Left lobe of liver (tissue), 2 donors: ENCODE measurements at regions not wholly inside any gene's neighbourhood (a gene's known extent, or its start where the extent isn't known, plus 50 kb on each side); places are given as distances from the start of the nearest gene placed in this dataset.

Experiments
- ATAC-seq: fragments of 200-7000 bp; cut with Tn5 transposase; one replicate; pipeline ENCODE4 v1.9.1; 2020; ENCODE audit warnings: mild to moderate bottlenecking, moderate library complexity
- DNase-seq: peaks from one replicate; pipeline ENCODE4 v3.0.0-alpha.2; 2020; ENCODE audit warnings: low spot score
- donor health status: DM: no; HTN: no; CAD: no; lungs with moderate emphysema.
- donor health status: DM: no; HTN: yes; CAD: no.

- no peak for DNase-seq
These were observed 52.8 kb downstream of the SOX2 start for GRCh38 chr3:181764544-181764943.

GRCh38 chr3:181770296-181770695, 58.6 kb downstream of the SOX2 start:
- DNase-seq (no peak), ATAC-seq (no peak)

More at GRCh38 chr3:181764544-181764943, 52.8 kb downstream of the SOX2 start:
- no peak for ATAC-seq

- ATAC-seq (no peak), DNase-seq (no peak)
These were observed 59.4 kb downstream of the SOX2 start for GRCh38 chr3:181771120-181771519.

- ATAC-seq = no peak
- DNase-seq = no peak
These were observed 60.4 kb downstream of the SOX2 start for GRCh38 chr3:181772166-181772565.

GRCh38 chr3:181773921-181774320, 62.2 kb downstream of the SOX2 start:
- DNase-seq = no peak

GRCh38 chr3:181782306-181782954, 70.7 kb downstream of the SOX2 start:
- no peak for ATAC-seq
- DNase-seq = no peak

More at GRCh38 chr3:181773921-181774320, 62.2 kb downstream of the SOX2 start:
- ATAC-seq = no peak

- ATAC-seq (no peak), DNase-seq (no peak)
These were observed 78.8 kb downstream of the SOX2 start for GRCh38 chr3:181790561-181790960.

- DNase-seq (no peak), ATAC-seq (no peak)
These were observed 79.6 kb downstream of the SOX2 start for GRCh38 chr3:181791056-181791955.

- no peak for ATAC-seq
- no peak for DNase-seq
These were observed 81.3 kb downstream of the SOX2 start for GRCh38 chr3:181793006-181793405.

GRCh38 chr3:181794011-181794790, 82.5 kb downstream of the SOX2 start:
- ATAC-seq (no peak), DNase-seq (no peak)

- DNase-seq (no peak), ATAC-seq (no peak)
These were observed 84.9 kb downstream of the SOX2 start for GRCh38 chr3:181796641-181797040.

- ATAC-seq (no peak), DNase-seq (no peak)
These were observed 85.7 kb downstream of the SOX2 start for GRCh38 chr3:181797431-181797830.

GRCh38 chr3:181805703-181806102, 94.0 kb downstream of the SOX2 start:
- no peak for ATAC-seq
- DNase-seq = no peak

GRCh38 chr3:181808053-181808452, 96.3 kb downstream of the SOX2 start:
- no peak for ATAC-seq
- no peak for DNase-seq

GRCh38 chr3:181823716-181824115, 112.0 kb downstream of the SOX2 start:
- no peak for DNase-seq
- no peak for ATAC-seq

GRCh38 chr3:181824961-181825360, 113.2 kb downstream of the SOX2 start:
- DNase-seq (no peak), ATAC-seq (no peak)

- no peak for ATAC-seq
- DNase-seq = no peak
These were observed 127.6 kb downstream of the SOX2 start for GRCh38 chr3:181839039-181839915.

- ATAC-seq = no peak
- no peak for DNase-seq
These were observed 128.2 kb downstream of the SOX2 start for GRCh38 chr3:181839916-181840297.

GRCh38 chr3:181844211-181844610, 132.5 kb downstream of the SOX2 start:
- no peak for DNase-seq
- ATAC-seq = no peak

- ATAC-seq (no peak), DNase-seq (no peak)
These were observed 135.6 kb downstream of the SOX2 start for GRCh38 chr3:181847276-181847675.
